HuH-7.5 (cell line): ENCODE measurements at regions not wholly inside any gene's neighbourhood (a gene's known extent, or its start where the extent isn't known, plus 50 kb on each side); places are given as distances from the start of the nearest gene placed in this dataset.
"Not testable (repeated sequence)": the region's sequence is repeated elsewhere in the genome, so short reads cannot be mapped to it uniquely, and the experiment has no call there.

Source experiments
- DNase-seq: peaks from one replicate; pipeline ENCODE4 v3.0.0; 2011; ENCODE audit warnings: low spot score

GRCh38 chr10:47711428-47711827 lies 52.0 kb downstream of the SYT15B start:
- not testable (repeated sequence) for DNase-seq

- DNase-seq = not testable (repeated sequence)
These were observed 52.9 kb downstream of the SYT15B start for GRCh38 chr10:47710443-47710842.

- DNase-seq = not testable (repeated sequence)
These were observed 57.5 kb downstream of the SYT15B start for GRCh38 chr10:47705698-47706414.

GRCh38 chr10:47701285-47701684 lies 62.1 kb downstream of the SYT15B start:
- DNase-seq = not testable (repeated sequence)

- not testable (repeated sequence) for DNase-seq
These were observed 63.5 kb downstream of the SYT15B start for GRCh38 chr10:47699854-47700253.

- not testable (repeated sequence) for DNase-seq
These were observed 67.2 kb downstream of the SYT15B start for GRCh38 chr10:47696170-47696569.

GRCh38 chr10:47695149-47695548 lies 68.2 kb downstream of the SYT15B start:
- not testable (repeated sequence) for DNase-seq

- not testable (repeated sequence) for DNase-seq
These were observed 73.1 kb downstream of the SYT15B start for GRCh38 chr10:47690304-47690703.

GRCh38 chr10:47683826-47684475 lies 79.4 kb downstream of the SYT15B start:
- DNase-seq = not testable (repeated sequence)

- not testable (repeated sequence) for DNase-seq
These were observed 81.8 kb downstream of the SYT15B start for GRCh38 chr10:47681638-47681990.

- not testable (repeated sequence) for DNase-seq
These were observed 82.3 kb downstream of the SYT15B start for GRCh38 chr10:47680848-47681637.

- not testable (repeated sequence) for DNase-seq
These were observed 87.3 kb downstream of the SYT15B start for GRCh38 chr10:47676102-47676501.

- not testable (repeated sequence) for DNase-seq
These were observed 87.8 kb downstream of the SYT15B start for GRCh38 chr10:47675577-47675976.

GRCh38 chr10:47673128-47673527 lies 90.3 kb downstream of the SYT15B start:
- not testable (repeated sequence) for DNase-seq

GRCh38 chr10:47670857-47671256 lies 92.5 kb downstream of the SYT15B start:
- DNase-seq = not testable (repeated sequence)

- DNase-seq = not testable (repeated sequence)
These were observed 101.3 kb downstream of the SYT15B start for GRCh38 chr10:47661955-47662577.

- not testable (repeated sequence) for DNase-seq
These were observed 106.7 kb downstream of the SYT15B start for GRCh38 chr10:47656732-47657131.

- not testable (repeated sequence) for DNase-seq
These were observed 109.2 kb downstream of the SYT15B start for GRCh38 chr10:47654161-47654560.

GRCh38 chr10:47648594-47648993 lies 114.8 kb downstream of the SYT15B start:
- not testable (repeated sequence) for DNase-seq

GRCh38 chr10:47647523-47648101 lies 115.8 kb downstream of the SYT15B start:
- not testable (repeated sequence) for DNase-seq

GRCh38 chr10:47646686-47647273 lies 116.6 kb downstream of the SYT15B start:
- not testable (repeated sequence) for DNase-seq
